NCI-H1417 (cell line): ENCODE measurements at regions not wholly inside any gene's neighbourhood (a gene's known extent, or its start where the extent isn't known, plus 50 kb on each side); places are given as distances from the start of the nearest gene placed in this dataset.

Source experiments
- DNase-seq, 3 experiments: peaks; one replicate each; lab custom pipeline; 2025; lab: John Stamatoyannopoulos, UW

- no peak for DNase-seq
Measured at GRCh38 chr14:51780741-51781140, 79.7 kb upstream of the GNG2 start.

DNA sequence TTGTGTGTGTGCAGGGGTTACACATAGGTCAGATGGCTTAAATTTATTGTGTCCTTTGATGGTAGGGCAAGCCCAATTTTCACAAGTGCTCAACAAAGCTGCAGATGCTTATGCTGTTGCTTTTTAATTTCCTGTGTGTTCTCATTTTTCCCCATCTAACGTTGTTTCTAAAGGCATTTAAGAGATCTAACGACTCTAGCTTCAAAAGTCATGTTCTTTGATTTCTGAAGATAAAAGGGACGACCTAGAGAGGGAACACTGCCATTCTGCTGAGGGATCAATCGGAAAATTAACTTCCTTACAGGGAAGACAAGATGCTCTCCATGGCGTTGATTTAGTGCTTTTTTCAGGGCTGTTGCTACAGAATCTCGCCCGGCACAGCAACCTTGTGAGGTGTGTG, 79.0 kb upstream of the GNG2 start:
- peak in 1 of 3 experiments; percentile 22 for DNase-seq

GRCh38 chr14:51782435-51782834, 78.0 kb upstream of the GNG2 start:
- no peak for DNase-seq

DNA sequence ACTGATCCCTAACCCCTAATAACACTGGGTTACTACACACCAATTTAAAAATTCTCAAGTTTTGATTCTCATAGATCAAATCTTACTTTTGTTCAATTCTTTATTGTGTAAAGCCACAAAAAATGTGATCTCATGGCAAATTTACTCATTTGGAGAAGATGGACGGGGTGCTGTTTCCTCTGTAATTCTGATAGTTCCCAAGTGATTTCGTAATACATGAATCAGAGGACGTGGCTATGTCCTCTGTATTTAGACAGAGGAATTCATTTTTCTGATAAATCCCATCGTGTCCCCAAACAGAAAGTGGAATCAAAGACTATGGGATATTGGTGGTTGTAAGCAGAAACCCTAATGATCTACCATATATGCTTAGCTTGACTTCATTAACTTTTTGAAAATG, 76.6 kb upstream of the GNG2 start:
- DNase-seq: no peak

DNA sequence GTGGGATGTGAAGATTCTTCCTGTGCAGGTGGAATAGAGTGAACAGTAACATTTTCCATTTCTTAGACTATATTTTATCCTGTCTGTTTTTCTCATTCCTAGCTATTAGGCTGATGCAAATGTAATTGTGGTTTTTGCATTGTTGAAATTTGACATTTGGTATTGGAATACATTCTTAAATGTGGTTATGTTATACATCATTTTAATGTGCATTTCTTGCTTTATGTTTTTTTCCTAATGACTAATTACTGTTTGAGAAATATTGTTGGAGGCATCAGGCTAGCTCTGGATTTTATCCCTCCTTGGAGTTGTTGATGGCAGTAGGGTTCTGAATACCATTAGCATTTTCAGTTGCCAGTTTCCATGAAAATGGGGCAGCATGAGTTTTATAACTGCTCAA, 75.9 kb upstream of the GNG2 start:
- DNase-seq: no peak

GRCh38 chr14:51786227-51786626, 74.2 kb upstream of the GNG2 start:
- DNase-seq: no peak

DNA sequence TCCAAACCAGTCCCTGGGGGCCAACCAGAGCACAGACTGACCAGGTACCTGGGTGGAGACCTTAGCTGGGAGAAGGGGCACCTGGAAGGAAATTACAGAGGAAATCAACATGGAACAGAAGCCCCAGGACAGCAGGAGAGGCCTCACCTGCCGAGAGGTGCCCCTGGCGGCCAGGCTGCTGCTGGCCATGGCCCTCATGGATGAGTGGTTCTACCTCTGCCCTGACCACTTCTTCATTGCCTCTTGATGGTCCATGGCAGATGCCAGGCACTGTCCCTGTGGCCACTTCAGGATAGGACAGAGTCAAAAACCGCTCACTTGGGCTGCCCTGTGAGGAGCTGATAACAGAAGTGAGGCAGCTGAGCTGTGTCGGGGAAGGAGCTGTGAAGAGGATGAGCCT, 73.1 kb upstream of the GNG2 start:
- DNase-seq: no peak

GRCh38 chr14:51789114-51789513, 71.3 kb upstream of the GNG2 start:
- no peak for DNase-seq

DNA sequence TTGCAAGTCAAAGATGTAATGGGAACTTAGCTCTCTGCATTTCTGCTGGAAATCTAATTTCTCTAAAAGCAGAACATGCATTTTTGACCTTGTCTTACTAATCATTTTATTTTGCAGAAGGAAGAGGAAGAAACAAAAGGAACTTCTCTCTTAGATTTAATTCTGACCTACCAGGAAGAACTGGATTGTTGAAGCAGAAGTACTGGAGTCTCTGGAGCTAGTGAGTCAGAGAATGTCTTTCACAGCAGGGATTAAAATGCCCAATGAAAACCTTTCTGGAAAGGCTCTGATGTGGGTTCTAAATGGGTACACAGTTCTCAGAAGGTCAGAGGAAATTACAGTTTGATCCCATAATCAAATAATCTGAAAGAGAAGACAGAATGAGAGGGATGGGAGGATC, 70.8 kb upstream of the GNG2 start:
- no peak for DNase-seq

GRCh38 chr14:51792809-51793208, 67.6 kb upstream of the GNG2 start:
- DNase-seq: no peak

GRCh38 chr14:51805541-51805940, 54.9 kb upstream of the GNG2 start:
- DNase-seq: no peak

- peak in 1 of 3 experiments; percentile 18 for DNase-seq
Measured at GRCh38 chr14:51806026-51807023, 54.1 kb upstream of the GNG2 start.

GRCh38 chr14:51807356-51807755, 53.1 kb upstream of the GNG2 start:
- no peak for DNase-seq
